ENCODE measurements at regions not wholly inside any gene's neighbourhood (a gene's known extent, or its start where the extent isn't known, plus 50 kb on each side); places are given as distances from the start of the nearest gene placed in this dataset.

DNA sequence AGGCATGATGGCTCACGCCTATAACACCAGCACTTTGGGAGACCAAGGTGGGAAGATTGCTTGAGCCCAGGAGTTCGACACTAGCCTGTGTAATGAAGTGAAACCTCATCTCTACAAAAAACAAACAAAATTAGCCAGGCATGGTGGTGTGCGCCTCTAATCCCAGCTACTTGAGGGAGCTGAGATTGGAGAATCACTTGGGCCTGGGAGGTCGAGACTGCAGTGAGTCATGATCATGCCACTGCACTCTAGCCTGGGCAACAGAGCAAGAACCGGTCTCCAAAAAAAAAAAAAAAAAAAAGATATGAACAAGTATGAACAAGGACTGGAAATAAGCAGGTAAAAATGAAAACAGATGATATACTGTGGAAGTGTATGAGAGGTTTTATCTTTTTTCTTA, 54.1 kb upstream of the SOX6 start:
- TF ChIP-seq, protein P1, sequence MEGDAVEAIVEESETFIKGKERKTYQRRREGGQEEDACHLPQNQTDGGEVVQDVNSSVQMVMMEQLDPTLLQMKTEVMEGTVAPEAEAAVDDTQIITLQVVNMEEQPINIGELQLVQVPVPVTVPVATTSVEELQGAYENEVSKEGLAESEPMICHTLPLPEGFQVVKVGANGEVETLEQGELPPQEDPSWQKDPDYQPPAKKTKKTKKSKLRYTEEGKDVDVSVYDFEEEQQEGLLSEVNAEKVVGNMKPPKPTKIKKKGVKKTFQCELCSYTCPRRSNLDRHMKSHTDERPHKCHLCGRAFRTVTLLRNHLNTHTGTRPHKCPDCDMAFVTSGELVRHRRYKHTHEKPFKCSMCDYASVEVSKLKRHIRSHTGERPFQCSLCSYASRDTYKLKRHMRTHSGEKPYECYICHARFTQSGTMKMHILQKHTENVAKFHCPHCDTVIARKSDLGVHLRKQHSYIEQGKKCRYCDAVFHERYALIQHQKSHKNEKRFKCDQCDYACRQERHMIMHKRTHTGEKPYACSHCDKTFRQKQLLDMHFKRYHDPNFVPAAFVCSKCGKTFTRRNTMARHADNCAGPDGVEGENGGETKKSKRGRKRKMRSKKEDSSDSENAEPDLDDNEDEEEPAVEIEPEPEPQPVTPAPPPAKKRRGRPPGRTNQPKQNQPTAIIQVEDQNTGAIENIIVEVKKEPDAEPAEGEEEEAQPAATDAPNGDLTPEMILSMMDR (IDR thresholded peaks at IDR 0.05): no peak
- TF ChIP-seq POLR2AphosphoS5 (IDR thresholded peaks at IDR 0.05): no peak
- TF ChIP-seq EP300 (IDR thresholded peaks at IDR 0.05): no peak
- TF ChIP-seq POLR2A (IDR thresholded peaks at IDR 0.05): no peak
